NCI-H82 treated with DMSO at 0.1 percent for 48 hours (cell line): ENCODE measurements at regions not wholly inside any gene's neighbourhood (a gene's known extent, or its start where the extent isn't known, plus 50 kb on each side); places are given as distances from the start of the nearest gene placed in this dataset.
"Not testable (repeated sequence)": the region's sequence is repeated elsewhere in the genome, so short reads cannot be mapped to it uniquely, and the experiment has no call there.

Source experiments
- DNase-seq: peaks from one replicate; lab custom pipeline; 2025; ENCODE audit not compliant: unreplicated experiment; lab: John Stamatoyannopoulos, UW

DNA sequence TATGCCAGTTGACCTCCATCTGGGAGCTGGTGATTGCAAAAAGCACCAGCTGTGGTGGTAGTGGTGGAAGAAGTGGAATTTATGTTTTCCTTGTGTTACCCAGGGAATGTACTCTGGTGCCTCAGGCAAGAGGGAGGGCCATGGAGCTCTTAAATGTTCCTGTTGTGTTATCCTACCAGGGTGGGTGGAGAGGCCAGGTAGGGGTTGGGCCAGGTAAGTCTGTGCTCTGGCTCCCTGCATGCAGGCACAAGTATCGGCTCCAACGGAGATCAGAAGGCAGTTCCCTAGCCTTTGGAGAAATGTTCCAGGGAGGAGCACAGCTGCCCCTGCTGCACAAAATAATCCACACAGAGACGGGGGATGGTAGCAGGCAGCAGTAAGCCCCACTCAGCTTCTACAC lies 419.3 kb upstream of the EYS start:
- DNase-seq = no peak

DNA sequence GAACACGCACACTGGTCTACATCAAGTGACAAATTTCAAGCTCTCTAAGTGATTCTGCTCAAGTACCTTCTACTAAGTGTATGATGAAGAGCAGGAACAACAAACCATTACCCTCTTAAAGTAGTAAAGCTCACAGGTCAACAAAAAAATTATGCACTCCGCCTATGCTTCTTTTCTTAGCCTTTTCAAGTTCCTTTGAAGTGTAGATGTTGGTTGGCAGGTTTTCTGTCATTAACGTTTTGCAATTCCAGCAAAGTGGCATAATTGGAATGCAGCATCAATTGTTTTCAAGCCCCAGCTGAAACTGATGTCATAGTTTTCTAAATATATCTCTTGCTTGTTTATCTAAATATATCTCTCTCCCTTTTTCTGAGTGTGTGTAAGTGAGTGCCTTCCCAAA lies 396.9 kb upstream of the EYS start:
- no peak for DNase-seq

DNA sequence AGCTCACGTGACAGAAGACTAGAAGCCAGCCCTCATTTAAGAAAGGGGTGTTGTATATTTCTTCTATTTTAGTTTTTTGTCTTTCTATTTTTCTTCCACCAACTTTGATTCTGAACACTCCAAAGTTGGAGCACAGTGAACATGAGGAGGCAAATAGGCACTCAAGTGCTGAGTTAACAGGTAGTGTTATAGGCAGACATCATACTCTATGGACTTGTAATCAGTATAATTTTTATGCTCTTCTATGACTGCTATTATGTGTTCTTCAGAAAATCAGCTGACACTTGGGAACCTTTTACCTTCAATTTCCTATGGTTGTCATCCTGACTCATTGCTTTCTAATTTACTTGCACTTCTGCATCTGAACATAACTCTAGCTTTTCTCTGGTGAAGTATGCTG lies 396.3 kb upstream of the EYS start:
- DNase-seq = no peak

DNA sequence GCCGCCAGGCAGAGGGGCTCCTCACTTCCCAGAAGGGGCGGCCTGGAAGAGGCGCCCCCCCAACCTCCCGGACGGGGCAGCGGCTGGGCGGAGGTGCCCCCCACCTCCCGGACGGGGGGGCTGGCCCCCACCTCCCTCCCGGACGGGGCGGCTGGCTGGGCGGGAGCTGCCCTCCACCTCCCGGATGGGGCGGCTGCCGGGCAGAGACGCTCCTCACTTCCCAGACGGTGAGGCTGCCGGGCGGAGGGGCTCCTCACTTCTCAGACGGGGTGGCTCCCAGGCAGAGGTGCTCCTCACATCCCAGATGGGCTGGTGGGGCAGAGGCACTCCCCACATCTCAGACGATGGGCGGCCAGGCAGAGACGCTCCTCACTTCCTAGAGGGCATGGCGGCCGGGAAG lies 389.7 kb upstream of the EYS start:
- no peak for DNase-seq

DNA sequence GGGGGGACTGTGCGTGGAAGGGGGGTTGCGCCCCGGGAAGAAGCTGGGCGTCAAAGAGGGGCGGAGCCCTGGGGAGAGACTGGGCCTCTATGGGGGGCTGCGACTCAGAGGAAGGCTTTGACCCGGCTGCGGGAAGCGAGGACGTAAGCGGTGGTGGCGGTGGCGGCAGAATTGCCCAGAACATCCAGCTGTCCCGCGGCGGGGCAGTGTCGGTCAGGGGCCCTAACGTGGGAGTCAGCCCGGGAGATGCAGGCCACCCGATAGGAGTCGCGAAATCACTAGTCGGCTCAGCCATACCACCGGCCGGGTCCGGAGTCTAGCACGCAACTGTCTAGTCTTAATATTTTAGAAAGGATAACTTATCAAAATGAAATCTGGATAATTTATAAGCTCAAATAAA lies 387.6 kb upstream of the EYS start:
- DNase-seq = no peak

DNA sequence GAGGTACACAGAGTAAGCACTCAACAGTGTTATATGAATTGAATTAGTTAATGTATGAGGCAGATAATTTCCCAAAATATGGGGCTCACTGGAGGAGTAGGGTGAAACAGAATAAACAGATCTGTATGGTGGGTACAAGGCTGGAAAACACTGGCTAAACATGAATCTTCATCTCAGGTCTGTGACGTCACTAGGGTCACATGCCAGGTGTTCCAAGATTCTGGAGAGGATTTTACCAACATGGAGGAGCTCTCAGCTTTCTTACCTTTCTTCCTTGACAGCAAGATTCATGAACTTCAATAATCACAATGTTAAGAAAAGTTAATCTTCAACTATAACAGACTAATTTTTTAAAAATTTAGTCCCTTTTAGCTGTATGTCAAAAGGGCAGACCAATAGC lies 385.3 kb upstream of the EYS start:
- not testable (repeated sequence) for DNase-seq

DNA sequence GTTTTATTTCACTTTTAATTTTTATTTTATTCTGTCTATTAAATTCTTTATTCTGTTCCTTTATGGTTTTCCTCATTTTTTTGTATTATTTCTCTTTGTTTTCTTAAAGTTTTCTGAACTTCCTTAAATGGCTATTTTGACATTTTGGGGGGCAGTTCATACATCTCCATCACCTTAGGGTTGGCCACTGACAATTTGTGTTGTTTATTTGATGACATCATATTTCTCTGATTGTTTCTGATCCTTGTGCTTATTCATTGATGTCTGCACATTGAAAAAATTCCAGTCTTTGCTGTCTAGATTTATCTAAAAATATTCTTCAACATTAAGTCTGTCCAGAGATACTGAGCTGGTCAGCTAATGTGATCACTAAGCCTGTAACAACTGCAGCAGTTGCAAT lies 379.5 kb upstream of the EYS start:
- no peak for DNase-seq

DNA sequence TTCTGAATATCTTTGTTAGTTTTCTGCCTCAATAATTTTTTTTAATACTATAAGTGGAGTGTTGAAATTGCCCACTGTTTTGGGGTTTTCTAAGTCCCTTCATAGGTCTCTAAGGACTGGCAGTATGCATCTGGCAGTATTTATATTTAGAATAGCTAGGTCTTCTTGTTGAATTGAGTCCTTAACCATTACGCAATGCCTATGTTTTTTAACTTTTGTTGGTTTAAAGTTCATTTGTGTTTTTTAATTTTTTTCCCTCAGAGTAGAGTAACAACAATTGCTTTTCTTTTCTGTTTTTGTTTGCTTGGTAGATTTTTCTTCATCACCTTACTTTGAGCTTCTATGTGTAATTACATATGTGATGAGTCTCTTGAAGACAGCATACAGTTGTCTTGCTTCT lies 375.9 kb upstream of the EYS start:
- no peak for DNase-seq

DNA sequence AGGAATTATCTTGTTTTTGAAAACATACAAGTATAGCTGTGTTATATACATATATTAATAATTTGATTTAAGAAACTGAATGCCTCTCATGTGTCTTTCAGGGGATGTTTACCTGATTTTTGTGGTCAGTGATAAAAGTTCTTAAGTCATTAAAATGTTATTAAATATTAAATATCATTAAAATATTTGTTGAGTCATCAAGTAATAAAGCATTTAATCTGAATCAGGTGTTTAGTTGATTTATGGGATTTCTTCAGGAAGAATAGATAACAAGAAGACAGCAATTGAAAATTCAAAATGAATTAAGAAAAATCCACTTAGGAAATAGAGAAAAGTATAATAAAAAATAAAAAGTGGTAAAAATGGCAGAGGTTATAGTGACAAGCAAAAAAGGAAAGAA lies 361.9 kb upstream of the EYS start:
- no peak for DNase-seq

DNA sequence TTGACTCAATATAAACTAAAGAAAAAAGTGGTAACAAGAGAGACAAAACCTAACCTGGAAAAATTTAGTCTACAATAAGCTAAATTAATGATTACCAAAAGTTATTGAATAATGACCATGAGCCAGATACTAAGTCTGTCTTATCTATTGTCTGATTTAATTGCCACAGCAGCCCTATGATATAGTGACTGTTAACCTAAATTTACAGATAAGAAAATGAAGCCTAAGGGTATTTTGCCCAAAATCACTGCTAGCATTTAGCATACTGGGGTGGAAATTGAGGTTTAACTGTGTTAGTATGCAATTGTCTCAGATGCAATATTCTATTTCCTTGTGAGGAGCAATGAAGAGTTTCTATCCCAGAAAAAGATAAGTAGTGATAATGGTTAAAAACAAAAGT lies 361.0 kb upstream of the EYS start:
- no peak for DNase-seq

DNA sequence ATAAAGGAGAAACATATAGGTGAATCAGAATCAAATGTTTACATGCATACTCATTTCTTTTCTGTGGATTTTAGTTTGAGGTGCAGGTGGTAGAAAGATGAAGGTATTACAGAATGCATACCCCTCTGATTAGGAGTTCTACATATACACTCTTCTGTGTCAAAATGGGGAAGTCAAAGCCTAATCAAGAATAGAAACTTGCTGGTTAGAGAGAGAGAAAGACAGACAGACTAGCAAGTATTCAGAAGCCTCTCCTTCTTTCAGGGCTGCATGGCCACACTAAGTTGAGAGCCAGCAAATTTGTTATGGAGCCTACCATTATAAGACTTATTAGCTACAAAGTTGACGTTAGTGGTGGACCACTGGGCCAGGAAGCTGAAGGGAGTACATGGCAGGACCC lies 358.3 kb upstream of the EYS start:
- DNase-seq = no peak

DNA sequence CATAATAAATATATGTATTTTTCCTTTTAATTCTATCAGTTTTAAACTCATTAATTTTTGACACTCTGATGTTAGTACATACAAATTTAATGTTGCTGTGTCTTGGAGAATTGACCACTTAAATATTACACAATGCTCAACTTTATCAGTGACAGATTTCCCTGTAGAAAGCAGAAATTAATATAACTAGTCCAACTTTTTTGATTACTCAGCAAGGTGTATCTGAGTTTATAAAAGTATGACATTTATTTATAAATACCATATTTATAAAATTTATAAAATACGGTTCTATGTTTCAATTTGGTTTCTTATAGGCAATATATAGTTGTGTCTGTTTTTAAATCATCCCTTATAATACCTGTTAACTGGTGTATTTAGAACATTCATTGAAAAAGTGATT lies 350.0 kb upstream of the EYS start:
- DNase-seq = no peak

DNA sequence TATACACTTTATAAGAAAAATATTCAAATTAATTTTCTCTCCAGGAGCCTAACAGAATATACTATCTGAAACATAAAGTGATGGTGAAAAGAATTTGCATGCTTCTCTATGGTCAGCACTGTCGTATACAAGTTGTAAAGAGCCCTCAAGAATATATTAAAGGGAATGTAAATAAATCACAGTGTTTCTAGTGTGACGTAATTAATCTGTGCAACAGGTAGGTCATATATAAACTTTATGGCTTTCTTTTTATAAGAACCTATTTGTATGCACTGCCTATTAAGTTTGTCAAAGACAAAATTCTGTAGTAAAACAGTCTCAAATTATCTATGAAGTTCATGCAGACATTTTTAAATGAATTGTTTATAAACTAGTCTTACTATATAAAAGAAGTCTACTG lies 347.9 kb upstream of the EYS start:
- no peak for DNase-seq

DNA sequence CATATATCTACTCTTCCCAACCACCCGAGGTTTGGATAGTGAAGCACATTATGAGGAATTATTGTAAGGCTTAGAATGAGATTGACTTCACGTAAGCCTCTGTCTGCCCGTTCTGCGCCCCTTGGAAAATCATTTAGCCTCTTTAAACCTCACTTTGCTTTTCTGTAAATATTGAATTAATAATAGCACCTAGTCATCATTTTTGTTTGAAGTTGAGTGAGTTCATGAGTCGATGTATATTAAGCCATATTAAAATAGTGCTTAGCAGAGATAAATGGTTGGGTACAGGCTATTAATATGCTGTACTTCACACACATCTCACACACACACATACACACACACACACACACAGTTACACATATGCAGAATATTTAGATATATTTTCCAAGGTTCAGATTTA lies 344.8 kb upstream of the EYS start:
- DNase-seq = no peak

DNA sequence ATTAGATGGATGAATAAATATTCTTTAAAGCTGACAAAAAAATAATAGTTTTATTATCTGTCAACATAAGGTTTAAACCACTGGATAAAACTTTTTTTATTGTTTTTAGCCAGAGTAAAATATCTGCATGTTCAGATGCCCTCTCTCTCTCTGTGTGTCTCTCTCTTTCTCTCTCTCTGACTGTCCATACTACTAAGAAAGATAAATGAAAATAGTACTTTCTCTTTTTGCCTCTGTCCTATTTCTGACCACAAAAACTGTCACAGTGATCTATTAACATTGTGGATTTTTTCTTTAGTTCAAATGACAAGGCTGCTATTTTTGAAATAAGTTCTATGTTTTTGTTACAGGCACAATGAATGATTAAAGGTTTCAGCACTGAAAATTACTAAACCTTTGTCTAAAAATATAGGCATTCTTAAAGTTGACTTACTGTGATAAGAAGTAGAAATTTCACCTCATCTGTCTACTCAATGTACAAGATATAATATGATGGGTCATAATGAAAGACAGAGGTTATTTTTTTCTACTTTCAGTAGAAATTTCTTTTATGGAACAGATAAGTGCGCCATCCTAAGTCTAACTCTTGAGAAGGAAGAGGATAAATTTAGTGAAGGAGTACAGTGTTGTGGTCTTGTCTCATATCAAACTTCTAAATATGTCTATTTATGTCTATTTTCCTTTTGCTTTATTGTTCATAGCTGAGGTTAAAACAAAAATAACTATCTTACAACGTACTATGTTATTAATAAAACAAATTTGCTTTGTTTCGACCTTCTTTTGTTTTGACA lies 341.9 kb upstream of the EYS start:
- DNase-seq = no peak

DNA sequence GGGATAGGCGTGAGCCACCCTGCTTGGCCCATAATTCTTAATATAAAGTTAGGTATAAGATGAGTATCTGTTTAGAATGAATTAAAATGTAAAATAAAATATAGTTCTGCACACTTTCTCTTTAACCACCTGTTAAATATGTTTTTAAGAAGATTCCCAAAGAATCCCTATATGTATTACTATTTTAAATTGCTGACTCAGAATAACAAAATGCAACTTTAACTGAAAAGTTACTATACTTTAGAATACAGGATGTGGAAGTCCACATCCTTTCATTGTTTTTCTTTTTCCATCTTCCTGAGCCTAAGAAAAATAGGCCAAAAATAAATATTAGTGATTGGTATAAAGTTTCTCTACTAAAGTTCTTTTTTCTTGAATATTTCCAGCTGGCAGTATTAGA lies 325.6 kb upstream of the EYS start:
- no peak for DNase-seq

DNA sequence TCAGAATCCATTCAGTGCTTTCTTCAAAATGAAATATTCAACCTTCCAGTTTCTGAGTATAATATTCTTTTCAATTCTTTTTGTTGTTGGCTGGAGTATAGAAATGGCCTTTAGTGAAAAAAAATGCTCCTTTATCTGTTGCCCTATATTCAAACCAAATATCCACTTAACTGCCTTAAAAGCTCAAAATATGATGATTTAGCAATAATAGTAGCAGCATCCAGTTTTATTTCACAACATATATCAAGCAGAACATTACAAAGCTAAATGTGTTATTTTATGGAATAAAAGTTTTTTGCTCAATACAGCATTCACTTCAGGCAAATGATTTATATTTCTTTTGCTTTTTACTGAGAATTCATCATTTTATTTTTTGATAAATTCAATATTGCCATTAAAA lies 322.4 kb upstream of the EYS start:
- no peak for DNase-seq

DNA sequence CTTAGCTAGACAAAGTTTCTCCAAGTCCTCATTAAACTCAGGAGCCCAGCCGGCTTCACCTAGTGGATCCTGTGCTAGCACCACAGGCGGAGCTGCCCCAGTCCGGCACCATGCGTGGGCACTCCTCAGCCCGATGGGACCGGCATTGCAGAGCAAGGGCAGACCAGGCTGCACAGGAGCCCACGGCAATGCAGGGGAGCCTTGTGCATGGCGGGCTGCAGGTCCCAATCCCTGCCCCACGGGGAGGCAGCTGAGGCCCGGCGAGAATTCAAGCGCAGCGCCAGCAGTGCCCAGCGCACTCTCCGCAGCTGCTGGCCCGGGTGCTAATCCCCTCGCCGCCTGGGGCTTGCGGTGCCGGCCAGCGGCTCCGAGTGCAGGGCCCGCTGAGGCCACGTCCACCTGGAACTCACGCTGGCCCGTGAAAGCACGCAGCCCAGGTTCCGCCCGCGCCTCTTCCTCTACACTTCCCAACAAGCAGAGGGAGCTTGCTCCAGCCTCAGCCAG lies 292.3 kb upstream of the EYS start:
- no peak for DNase-seq

DNA sequence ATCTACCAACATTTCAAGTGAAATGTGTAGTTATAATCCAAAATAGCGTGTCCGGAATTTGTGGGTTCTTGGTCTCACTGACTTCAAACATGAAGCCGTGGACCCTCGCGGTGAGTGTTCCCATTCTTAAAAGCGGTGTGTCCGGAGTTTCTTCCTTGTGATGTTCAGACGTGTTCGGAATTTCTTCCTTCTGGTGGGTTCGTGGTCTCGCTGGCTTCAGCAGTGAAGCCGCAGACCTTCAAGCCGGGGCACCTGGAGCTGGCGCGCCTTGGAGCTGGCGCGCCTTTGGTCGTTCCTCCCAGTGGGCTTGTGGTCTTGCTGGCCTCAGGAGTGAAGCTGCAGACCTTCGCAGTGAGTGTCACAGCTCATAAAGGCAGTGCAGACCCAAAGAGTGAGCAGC lies 291.5 kb upstream of the EYS start:
- no peak for DNase-seq

DNA sequence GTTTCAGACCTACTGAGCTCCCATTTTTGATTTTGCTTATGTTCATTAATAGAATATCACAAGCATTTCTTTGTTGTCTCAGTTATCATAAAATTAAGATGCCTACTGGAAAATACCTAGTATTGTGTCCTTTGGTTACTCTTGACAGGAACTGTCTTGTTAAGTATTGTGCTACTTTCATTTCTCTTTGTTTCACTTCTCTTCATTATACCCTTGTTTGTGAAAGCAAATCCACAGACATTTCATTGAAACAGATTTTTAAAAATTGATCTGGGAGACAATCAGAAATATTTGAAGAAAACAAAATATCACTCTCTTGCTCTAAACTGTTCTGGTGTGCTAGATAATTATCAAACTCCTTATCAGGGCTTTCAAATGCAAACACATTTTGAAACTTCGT lies 290.5 kb upstream of the EYS start:
- DNase-seq = no peak

DNA sequence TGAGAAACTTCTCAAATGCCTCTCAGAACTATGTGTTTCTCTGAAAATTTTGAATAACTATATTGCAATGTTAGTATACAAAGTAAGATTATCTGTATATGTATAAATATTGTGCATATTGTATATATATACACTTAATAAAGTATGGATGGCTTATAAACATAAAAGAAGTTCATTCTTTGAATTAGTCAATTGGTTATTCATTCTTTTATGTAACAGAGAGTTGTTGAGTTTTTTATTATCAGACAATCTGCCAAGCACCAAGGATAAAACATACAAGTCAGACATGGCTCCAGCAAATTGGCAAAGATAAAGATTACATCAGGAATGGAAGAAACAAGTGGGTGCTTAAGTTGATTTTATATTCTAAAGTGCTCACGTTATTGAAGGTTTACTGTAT lies 289.1 kb upstream of the EYS start:
- no peak for DNase-seq

DNA sequence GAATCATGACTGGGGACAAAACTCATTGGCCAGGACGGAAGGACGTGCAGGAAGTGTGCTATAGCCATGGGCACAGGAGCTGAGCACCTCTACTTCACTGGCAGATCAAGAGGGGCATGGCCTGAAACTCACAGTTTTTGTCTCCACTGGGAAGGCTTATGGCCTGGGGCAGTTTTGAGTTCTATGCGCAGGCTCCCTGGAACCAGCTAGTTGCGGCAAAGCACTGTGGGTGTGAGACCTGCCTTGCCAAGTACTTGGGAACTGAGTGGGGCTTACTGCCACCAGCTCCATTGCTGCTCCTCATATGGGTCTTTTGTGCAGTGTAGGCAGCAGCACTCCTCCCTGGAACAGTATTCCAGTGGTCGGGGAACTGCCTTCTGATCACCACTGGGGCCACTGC lies 282.6 kb upstream of the EYS start:
- no peak for DNase-seq

DNA sequence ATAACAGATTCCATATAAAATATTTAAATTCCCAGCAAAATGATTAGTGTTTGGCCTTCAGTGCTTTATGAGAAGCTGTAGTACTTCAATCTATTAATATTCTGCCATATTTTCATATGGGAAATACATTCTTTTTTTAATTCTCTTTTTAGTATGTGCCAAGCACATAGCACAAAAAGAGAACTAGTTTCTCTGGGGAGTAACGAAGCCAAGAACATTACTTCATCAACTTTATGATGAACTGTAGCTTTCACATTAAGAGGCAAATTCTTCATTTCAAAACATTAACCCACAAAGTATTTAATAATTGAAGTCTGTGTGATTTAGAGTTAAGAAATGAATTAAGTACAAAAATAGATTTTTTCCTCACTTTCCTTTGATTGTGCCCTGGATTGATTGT lies 281.0 kb upstream of the EYS start:
- no peak for DNase-seq
